Left cardiac atrium (tissue), 4 donors: ENCODE measurements at regions not wholly inside any gene's neighbourhood (a gene's known extent, or its start where the extent isn't known, plus 50 kb on each side); places are given as distances from the start of the nearest gene placed in this dataset.
"Not testable (repeated sequence)": the region's sequence is repeated elsewhere in the genome, so short reads cannot be mapped to it uniquely, and the experiment has no call there.

Experiments used
- ATAC-seq, 2 donors: fragments of 200-7000 bp; cut with Tn5 transposase; one replicate each; pipeline ENCODE4 v1.9.1; 2020; ENCODE audit warnings: mild to moderate bottlenecking in 2 of 2, moderate library complexity in 2 of 2
- DNase-seq: peaks from one replicate; pipeline ENCODE4 v3.0.0-alpha.2; 2020
- intact Hi-C, 2 donors: fragments of 100-400 bp; cut with DNase I; formaldehyde crosslinking; loops; one replicate each; pipeline versions ENCODE4 v1.14.1 to v1.15.1; 2022 to 2023
- donor health status: DM: no; HTN: yes; CAD: no.
- donor health status: DM: no; HTN: yes; CAD: no; lungs with severe emphysema.
- donor health status: DM: yes; HTN: yes; CAD: no.
- donor health status: Dilated cardiomyopathy.

- ATAC-seq (no peak), DNase-seq (no peak)
- intact Hi-C loops, result no loop called here
Observed at GRCh38 chr2:101613056-101613704, 84.3 kb upstream of the MAP4K4 start.

GRCh38 chr2:101612019-101612418 lies 85.5 kb upstream of the MAP4K4 start:
- no peak for ATAC-seq
- no peak for DNase-seq
- intact Hi-C loops, result no loop called here

- ATAC-seq, result no peak
- intact Hi-C loops, result no loop called here
- DNase-seq, result no peak
Observed at GRCh38 chr2:101610750-101611315, 86.7 kb upstream of the MAP4K4 start.

- intact Hi-C loops, result no loop called here
- DNase-seq (no peak), ATAC-seq (no peak)
Observed at GRCh38 chr2:101609433-101609832, 88.1 kb upstream of the MAP4K4 start.

GRCh38 chr2:101608408-101609310 lies 88.8 kb upstream of the MAP4K4 start:
- no peak for ATAC-seq

GRCh38 chr2:101597347-101597944 lies 100.1 kb upstream of the MAP4K4 start:
- ATAC-seq (peak; percentile 85 to 95), DNase-seq (peak; percentile 28)
- intact Hi-C loops, result no loop called here

More at GRCh38 chr2:101608408-101609310, 88.8 kb upstream of the MAP4K4 start:
- no peak for DNase-seq
- intact Hi-C loops, result no loop called here

- intact Hi-C loops, result no loop called here
- no peak for DNase-seq
Observed at GRCh38 chr2:101596333-101596732, 101.2 kb upstream of the MAP4K4 start.

GRCh38 chr2:101587251-101587650 lies 110.3 kb upstream of the MAP4K4 start:
- intact Hi-C loops, result no loop called here
- ATAC-seq, result no peak
- no peak for DNase-seq

More at GRCh38 chr2:101596333-101596732, 101.2 kb upstream of the MAP4K4 start:
- ATAC-seq, result no peak

GRCh38 chr2:101583861-101584260 lies 108.9 kb upstream of the RFX8 start:
- DNase-seq (no peak), ATAC-seq (no peak)
- intact Hi-C loops, result no loop called here

GRCh38 chr2:101581675-101582299 lies 106.9 kb upstream of the RFX8 start:
- intact Hi-C loops, result no loop called here
- no peak for ATAC-seq
- no peak for DNase-seq

- DNase-seq, result no peak
- intact Hi-C loops, result no loop called here
- no peak for ATAC-seq
Observed at GRCh38 chr2:101580528-101580927, 105.6 kb upstream of the RFX8 start.

GRCh38 chr2:101578671-101579070 lies 103.8 kb upstream of the RFX8 start:
- DNase-seq (no peak), ATAC-seq (no peak)
- intact Hi-C loops, result no loop called here

- intact Hi-C loops, ATAC-seq: not testable (repeated sequence)
Observed at GRCh38 chr2:101578135-101578534, 103.2 kb upstream of the RFX8 start.

GRCh38 chr2:101577173-101577572 lies 102.3 kb upstream of the RFX8 start:
- intact Hi-C loops, result no loop called here
- DNase-seq (no peak), ATAC-seq (no peak)

More at GRCh38 chr2:101578135-101578534, 103.2 kb upstream of the RFX8 start:
- not testable (repeated sequence) for DNase-seq

GRCh38 chr2:101574622-101575021 lies 99.7 kb upstream of the RFX8 start:
- intact Hi-C loops, result no loop called here
- DNase-seq (no peak), ATAC-seq (no peak)

- intact Hi-C loops, result no loop called here
- DNase-seq (no peak), ATAC-seq (no peak)
Observed at GRCh38 chr2:101571951-101572350, 97.0 kb upstream of the RFX8 start.

GRCh38 chr2:101569886-101570520 lies 95.1 kb upstream of the RFX8 start:
- intact Hi-C loops, result no loop called here
- ATAC-seq (no peak), DNase-seq (no peak)

GRCh38 chr2:101568969-101569368 lies 94.1 kb upstream of the RFX8 start:
- DNase-seq (no peak), ATAC-seq (no peak)
- intact Hi-C loops, result no loop called here
